Coronary artery (tissue), 2 donors: ENCODE measurements at regions not wholly inside any gene's neighbourhood (a gene's known extent, or its start where the extent isn't known, plus 50 kb on each side); places are given as distances from the start of the nearest gene placed in this dataset.

ENCODE experiments used
- DNase-seq: peaks from one replicate; pipeline ENCODE4 v3.0.0-alpha.2; 2017; ENCODE audit warnings: low spot score
- H3K27ac ChIP-seq, 2 donors: fragments of 200-600 bp; sonication (generic); one replicate each; pipeline ENCODE4 v1.5.1; 2016 to 2019
- H3K4me3 ChIP-seq: fragments of 200-600 bp; sonication (generic); 2 replicates; pipeline ENCODE4 v1.5.1; 2016; ENCODE audit warnings: mild to moderate bottlenecking, moderate library complexity
- TF ChIP-seq, protein P1 (sequence below): fragments of 200-600 bp; sonication (generic); IDR thresholded peaks from one replicate; pipeline ENCODE4 v1.5.1; 2019; ENCODE audit warnings: antibody characterized with exemption

DNA sequence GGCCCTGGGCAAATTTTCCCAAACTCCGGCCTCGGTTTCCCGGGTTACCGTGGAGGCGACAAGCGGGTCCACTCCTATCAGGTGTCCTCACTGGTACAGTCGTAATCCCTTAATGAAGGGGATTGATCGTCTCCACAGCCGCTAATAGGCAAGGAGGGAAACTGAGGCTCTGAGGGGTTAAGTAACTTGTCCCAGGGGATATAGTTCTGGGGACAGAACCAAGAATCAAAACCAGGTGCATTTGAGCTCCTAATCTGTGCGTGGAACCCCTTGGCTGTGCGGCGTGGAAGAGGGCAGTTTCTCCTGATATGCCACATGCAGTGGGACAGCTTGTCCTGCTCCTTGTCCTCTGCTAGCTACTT is 157.2 kb downstream of the CYRIA start:
- H3K27ac ChIP-seq: no peak overlapping the region
- DNase-seq: no peak
- TF ChIP-seq, protein P1, sequence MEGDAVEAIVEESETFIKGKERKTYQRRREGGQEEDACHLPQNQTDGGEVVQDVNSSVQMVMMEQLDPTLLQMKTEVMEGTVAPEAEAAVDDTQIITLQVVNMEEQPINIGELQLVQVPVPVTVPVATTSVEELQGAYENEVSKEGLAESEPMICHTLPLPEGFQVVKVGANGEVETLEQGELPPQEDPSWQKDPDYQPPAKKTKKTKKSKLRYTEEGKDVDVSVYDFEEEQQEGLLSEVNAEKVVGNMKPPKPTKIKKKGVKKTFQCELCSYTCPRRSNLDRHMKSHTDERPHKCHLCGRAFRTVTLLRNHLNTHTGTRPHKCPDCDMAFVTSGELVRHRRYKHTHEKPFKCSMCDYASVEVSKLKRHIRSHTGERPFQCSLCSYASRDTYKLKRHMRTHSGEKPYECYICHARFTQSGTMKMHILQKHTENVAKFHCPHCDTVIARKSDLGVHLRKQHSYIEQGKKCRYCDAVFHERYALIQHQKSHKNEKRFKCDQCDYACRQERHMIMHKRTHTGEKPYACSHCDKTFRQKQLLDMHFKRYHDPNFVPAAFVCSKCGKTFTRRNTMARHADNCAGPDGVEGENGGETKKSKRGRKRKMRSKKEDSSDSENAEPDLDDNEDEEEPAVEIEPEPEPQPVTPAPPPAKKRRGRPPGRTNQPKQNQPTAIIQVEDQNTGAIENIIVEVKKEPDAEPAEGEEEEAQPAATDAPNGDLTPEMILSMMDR: peak; percentile 43
- peak overlapping the region; percentile 68 for H3K4me3 ChIP-seq

DNA sequence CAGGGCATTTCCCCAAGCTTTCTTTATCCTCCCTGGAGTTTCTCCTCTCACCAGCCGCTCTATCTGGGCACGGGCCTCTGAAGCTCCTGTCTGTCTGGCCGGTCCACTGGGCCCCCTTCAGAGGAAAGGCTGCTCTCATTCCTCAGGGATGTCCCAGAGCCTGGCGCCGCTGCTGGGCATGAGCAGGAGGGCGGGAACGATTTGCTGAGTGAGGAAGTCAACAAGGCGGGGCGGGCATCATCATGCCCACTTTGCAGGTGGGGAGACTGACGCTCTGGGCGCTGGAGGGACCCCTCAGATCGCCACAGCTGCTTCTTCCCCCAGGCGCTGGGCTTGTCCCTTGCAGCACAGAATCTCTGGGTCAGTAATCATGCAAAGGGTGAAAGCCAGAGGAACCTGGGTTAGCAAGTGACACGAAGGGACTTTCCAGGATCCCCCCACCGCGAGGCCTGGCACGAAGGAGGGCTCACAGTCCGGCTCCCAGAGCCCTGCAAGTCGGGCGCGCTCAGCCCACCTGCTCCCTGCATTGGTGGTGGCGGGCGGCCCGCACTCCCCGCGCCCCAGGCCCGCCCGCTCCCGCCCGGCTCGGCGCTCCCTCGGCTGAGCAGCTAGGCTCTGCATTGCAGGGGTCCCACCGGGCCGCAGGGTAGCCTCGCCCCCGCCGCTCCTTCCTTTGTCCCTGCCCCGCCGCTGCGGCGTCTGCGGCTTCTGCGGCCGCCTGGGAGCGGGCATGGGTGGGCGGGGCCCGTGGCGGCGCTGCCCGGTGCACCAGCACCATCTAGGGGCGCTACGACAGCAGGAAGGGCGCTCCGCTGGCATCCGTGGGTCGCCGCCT is 157.8 kb downstream of the CYRIA start:
- DNase-seq: no peak
- Histone ChIP-seq H3K27ac (no peak overlapping the region), H3K4me3 (peak overlapping the region; percentile 68)
- TF ChIP-seq, protein P1: no peak

DNA sequence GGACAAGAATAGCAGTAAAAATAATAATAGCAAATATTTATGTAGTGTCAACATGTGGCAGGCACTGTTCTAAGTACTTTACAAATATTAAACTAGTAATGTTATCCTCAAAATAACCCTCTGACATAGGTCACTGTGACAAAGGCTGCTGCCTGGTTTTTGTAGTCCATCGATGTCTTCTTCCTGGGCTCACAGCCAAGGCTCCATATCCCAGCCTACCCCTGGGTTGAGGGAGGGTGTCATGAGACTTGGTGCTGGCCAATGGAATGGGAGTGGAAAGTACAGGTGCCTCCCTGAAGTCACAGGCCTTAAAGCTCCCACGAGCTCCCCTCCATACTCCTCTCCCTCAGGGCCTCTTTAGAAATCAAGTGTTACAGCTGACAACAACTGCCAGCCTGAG is 159.3 kb downstream of the CYRIA start:
- TF ChIP-seq, protein P1: no peak
- DNase-seq: no peak
- no peak overlapping the region for H3K4me3 ChIP-seq
- no peak overlapping the region for H3K27ac ChIP-seq

DNA sequence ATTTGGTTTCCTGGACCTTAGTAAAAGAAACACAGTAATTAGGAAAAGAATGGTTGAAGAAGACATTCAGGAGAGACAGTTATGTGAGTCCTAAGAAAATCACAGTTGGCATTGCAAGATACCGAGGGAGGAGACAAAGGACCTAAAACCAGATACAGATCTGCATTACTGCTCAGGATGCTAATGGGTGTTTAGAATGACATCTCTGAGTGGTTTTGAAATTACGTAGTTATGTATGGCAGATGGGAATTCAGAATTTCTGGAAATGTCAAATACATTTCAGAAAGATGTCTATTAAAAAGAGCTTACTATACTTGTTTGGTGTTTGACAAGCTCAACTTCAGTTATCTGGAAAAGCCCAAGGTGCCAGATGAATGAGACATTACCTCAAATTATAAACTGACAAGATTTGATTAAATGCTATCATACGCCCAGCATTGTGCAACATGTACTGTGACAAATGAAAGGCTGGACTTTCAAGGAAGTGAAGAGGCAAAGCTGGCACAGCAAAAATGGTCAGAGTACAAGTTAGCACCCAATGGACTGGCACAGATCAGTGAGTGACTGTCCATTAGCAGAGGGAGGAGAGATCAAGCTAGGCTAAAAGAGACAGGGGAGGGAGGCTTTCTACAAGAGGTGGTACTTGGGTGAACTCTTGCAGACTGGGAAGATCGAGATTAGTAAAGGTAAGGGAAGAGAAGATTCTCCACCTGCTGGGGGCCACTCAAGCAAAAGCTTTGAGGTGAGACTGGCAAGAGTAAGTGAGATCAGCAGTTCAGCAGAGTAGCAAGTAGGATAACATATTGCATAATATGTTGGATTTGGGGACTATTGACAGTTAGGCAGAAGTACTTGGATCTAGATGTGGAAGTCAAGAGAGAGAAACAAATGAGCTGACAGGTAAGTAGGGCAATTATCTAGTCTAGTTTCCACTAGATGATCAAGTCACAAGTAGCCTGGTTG is 168.9 kb downstream of the CYRIA start:
- Histone ChIP-seq H3K27ac (no peak overlapping the region), H3K4me3 (no peak overlapping the region)
- TF ChIP-seq, protein P1: no peak
- no peak for DNase-seq

DNA sequence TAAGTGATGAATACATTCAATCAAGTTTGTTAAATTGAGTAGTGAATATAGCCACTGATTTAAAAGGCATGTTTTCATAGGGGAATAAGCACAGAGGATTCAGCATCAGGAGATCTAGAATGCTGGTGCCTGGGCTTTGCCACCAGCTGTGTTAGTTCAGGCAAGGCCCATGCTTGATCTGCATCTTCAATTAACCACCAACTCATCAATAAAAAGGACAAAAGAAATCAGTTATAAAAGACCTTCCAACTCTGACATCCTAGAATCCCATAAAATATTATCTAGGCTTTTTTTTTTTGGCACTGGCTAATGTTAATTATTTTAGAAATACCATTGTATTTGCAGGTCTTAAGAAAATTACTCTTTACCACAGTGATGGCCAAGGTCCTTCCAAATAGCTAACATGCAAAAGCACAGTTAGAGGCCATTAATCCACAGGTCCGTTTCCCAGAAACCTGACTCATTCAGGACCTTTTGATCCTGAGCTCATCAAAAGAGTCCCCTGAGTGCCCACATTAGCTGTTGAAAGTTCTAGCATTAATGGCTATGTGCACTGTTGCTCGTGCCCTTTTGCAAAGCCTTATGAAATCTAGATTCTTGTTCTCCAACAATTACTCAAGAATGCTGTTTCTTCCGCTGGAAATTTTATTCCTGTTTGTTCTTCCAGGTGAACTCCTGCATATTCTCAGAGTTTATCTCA is 170.0 kb downstream of the CYRIA start:
- no peak overlapping the region for H3K4me3 ChIP-seq
- no peak overlapping the region for H3K27ac ChIP-seq
- no peak for DNase-seq
- TF ChIP-seq, protein P1: no peak

DNA sequence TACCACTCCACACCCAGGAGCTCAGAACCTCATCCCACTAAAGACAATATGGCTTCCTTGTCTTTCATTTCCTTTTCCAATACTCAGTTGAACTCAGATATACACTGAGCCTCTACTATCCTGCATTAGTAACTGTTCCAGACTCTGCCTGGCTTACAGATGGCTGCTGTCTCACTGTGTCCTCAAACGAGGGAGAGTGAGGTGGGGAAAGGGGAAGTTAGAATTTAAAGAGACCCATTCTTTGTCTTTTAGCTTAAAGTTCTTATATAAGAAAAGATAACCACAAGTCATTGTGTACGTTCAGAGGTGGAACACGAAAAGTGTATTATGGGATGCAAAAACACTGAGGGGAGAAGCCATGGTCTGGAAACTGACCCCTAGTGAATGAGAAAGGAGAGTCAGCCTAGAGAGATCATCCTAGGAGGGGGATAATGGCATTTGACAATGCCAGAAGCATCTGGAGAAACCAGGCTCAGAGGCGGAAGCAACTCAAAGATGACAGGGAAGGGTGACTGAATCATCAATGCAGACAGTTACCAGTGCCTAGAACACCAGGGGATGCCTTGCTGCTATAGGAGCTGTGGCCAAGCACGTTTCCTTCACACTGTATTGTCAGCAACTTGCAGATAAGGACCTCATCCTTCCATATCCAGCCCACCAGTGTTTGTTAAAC is 170.7 kb downstream of the CYRIA start:
- no peak for DNase-seq
- no peak overlapping the region for H3K27ac ChIP-seq
- no peak overlapping the region for H3K4me3 ChIP-seq
- TF ChIP-seq, protein P1: no peak
